Psoas muscle (tissue), 7 donors: ENCODE measurements at regions not wholly inside any gene's neighbourhood (a gene's known extent, or its start where the extent isn't known, plus 50 kb on each side); places are given as distances from the start of the nearest gene placed in this dataset.

Experiments
- ATAC-seq, 4 donors: fragments of 200-7000 bp; cut with Tn5 transposase; one replicate each; pipeline ENCODE4 v1.9.1; 2020; ENCODE audit warnings: moderate library complexity in 3 of 4, mild to moderate bottlenecking in 2 of 4
- DNase-seq, 2 donors: peaks; one replicate each; pipeline ENCODE4 v3.0.0-alpha.2; 2020
- H3K27ac ChIP-seq: fragments of 200-600 bp; one replicate; pipeline ENCODE4 v1.8.0; 2022
- H3K27me3 ChIP-seq, 3 donors: fragments of 200-600 bp in 1 of 3; one replicate each; pipeline versions ENCODE4 v1.6.1 to v1.8.0; 2013 to 2022; ENCODE audit warnings: low read length in 2 of 3, mild to moderate bottlenecking in 2 of 3, moderate library complexity in 1 of 3; ENCODE audit not compliant: insufficient read depth in 3 of 3
- H3K36me3 ChIP-seq, 2 donors: fragments of 200-600 bp in 1 of 2; one replicate each; pipeline versions ENCODE4 v1.6.1 to v1.8.0; 2013 to 2022; ENCODE audit warnings: low read depth in 1 of 2, mild to moderate bottlenecking in 1 of 2, moderate library complexity in 1 of 2; ENCODE audit not compliant: insufficient read depth in 1 of 2
- H3K4me1 ChIP-seq: fragments of 200-600 bp; one replicate; pipeline ENCODE4 v1.8.0; 2022
- H3K4me3 ChIP-seq: fragments of 200-600 bp; one replicate; pipeline ENCODE4 v1.8.0; 2022; ENCODE audit warnings: mild to moderate bottlenecking
- H3K9me3 ChIP-seq: fragments of 200-600 bp; one replicate; pipeline ENCODE4 v1.8.0; 2022
- WGBS, 3 donors: extraction: QIAGEN DNeasy Blood & Tissue Kit; methylation state at CpG; one replicate each; pipeline versions ENCODE4 v1.1.6 to v1.1.7; 2013; 5-methylcytosine and 5-hydroxymethylcytosine counted together
- intact Hi-C, 2 donors: fragments of 100-400 bp; cut with DNase I; formaldehyde crosslinking; loops; one replicate each; pipeline versions ENCODE4 v1.11.0 to v1.14.2; 2022
- TF ChIP-seq, protein P1 (sequence below): fragments of 200-600 bp; IDR thresholded peaks from one replicate; pipeline ENCODE4 v1.8.0; 2022; ENCODE audit warnings: antibody characterized with exemption
- donor health status: healthy with polysubstance abuse.
- donor health status: DM: no; HTN: no; CAD: no; lungs with moderate emphysema.
- donor health status: Bipolar disorder and iron deficiency.
- donor health status: healthy.
- donor health status: DM: yes; HTN: yes; CAD: no.
- donor health status: DM: no; HTN: no; CAD: no.
- donor health status: DM: yes; HTN: yes; CAD: no.

DNA sequence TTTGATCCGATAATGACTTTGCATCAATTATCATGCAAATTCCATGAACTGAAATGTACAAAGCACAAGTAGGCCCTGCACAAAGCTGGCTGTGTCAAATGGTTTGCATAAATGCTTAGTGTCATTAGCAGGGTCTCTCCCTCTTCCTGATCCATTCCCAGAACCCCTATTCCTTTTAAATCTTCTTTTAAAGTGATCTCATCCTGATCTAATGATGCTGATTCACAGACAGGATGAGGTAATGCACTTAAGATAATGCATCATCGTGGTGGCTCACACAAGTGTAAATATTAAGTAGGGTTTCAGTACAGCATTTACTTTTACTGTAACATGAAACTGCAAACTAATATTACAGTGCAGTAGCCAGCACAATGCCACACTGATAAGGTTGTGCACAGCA, 304.8 kb upstream of the SOX11 start:
- no peak for DNase-seq

GRCh38 chr2:5389740-5390139, 302.4 kb upstream of the SOX11 start:
- no peak overlapping the region for H3K27ac ChIP-seq
- no peak for ATAC-seq
- TF ChIP-seq, protein P1, sequence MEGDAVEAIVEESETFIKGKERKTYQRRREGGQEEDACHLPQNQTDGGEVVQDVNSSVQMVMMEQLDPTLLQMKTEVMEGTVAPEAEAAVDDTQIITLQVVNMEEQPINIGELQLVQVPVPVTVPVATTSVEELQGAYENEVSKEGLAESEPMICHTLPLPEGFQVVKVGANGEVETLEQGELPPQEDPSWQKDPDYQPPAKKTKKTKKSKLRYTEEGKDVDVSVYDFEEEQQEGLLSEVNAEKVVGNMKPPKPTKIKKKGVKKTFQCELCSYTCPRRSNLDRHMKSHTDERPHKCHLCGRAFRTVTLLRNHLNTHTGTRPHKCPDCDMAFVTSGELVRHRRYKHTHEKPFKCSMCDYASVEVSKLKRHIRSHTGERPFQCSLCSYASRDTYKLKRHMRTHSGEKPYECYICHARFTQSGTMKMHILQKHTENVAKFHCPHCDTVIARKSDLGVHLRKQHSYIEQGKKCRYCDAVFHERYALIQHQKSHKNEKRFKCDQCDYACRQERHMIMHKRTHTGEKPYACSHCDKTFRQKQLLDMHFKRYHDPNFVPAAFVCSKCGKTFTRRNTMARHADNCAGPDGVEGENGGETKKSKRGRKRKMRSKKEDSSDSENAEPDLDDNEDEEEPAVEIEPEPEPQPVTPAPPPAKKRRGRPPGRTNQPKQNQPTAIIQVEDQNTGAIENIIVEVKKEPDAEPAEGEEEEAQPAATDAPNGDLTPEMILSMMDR = no peak
- no peaks in the 10 kb centered on the region for H3K36me3 ChIP-seq
- no peaks in the 10 kb centered on the region for H3K27me3 ChIP-seq
- WGBS, 3 donors = 35 to 57% (median 45%) methylated on average over 5 of the region's 5 CpGs
- no peak for DNase-seq
- peaks cover 12% of the 10 kb centered on the region for H3K4me1 ChIP-seq
- intact Hi-C loops = no loop called here
- no peak overlapping the region for H3K4me3 ChIP-seq
- no peaks in the 10 kb centered on the region for H3K9me3 ChIP-seq

More for the DNA sequence above, 304.8 kb upstream of the SOX11 start:
- no peak overlapping the region for H3K4me3 ChIP-seq
- intact Hi-C loops = no loop called here
- H3K4me1 ChIP-seq = peaks cover 6% of the 10 kb centered on the region
- no peak overlapping the region for H3K27ac ChIP-seq
- H3K36me3 ChIP-seq = no peaks in the 10 kb centered on the region
- TF ChIP-seq, protein P1 = no peak
- WGBS, 3 donors = 49 to 56% (median 53%) methylated on average over 2 of the region's 2 CpGs
- ATAC-seq = no peak
- H3K9me3 ChIP-seq = no peaks in the 10 kb centered on the region
- no peaks in the 10 kb centered on the region for H3K27me3 ChIP-seq

GRCh38 chr2:5391362-5391761, 300.8 kb upstream of the SOX11 start:
- no peak overlapping the region for H3K27ac ChIP-seq
- 23 to 30% (median 24%) methylated on average over 5 of the region's 5 CpGs for WGBS, 3 donors
- peaks cover 12% of the 10 kb centered on the region for H3K4me1 ChIP-seq
- peak in 3 of 4 donors; percentile 62 to 78 (median 69) for ATAC-seq
- TF ChIP-seq, protein P1 = no peak
- peak in 1 of 2 donors; percentile 56 for DNase-seq
- intact Hi-C loops = no loop called here
- no peak overlapping the region for H3K4me3 ChIP-seq
- no peaks in the 10 kb centered on the region for H3K27me3 ChIP-seq
- no peaks in the 10 kb centered on the region for H3K36me3 ChIP-seq
- H3K9me3 ChIP-seq = no peaks in the 10 kb centered on the region

GRCh38 chr2:5392658-5393057, 299.5 kb upstream of the SOX11 start:
- 58 to 91% (median 71%) methylated on average over 4 of the region's 4 CpGs for WGBS, 3 donors
- Histone ChIP-seq H3K4me1 (peaks cover 12% of the 10 kb centered on the region), H3K9me3 (no peaks in the 10 kb centered on the region), H3K4me3 (no peak overlapping the region), H3K36me3 (no peaks in the 10 kb centered on the region), H3K27me3 (no peaks in the 10 kb centered on the region), H3K27ac (no peak overlapping the region)
- intact Hi-C loops = no loop called here
- ATAC-seq = peak in 3 of 4 donors; percentile 54 to 76 (median 76)
- DNase-seq = no peak
- TF ChIP-seq, protein P1 = no peak

DNA sequence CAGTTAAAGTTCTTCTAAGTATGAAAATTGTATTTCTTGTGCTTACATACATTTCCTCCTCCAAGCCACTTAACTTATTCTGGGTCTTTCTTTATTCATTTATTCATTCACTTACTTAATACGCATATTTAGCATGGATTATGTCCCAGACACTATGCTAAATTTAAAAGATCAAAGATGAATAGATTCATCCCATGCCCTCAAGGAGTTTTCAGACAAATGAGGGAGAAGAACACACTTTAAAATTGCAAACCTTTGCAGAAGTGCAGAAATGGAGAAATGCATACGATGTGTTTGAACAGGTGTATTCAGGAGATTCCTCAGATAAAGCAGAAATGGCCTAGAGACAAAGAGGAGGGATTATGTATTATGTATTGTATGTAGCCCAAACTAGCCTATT, 298.7 kb upstream of the SOX11 start:
- no peaks in the 10 kb centered on the region for H3K36me3 ChIP-seq
- no peaks in the 10 kb centered on the region for H3K27me3 ChIP-seq
- 47 to 95% (median 69%) methylated on average over 2 of the region's 2 CpGs for WGBS, 3 donors
- no peaks in the 10 kb centered on the region for H3K9me3 ChIP-seq
- H3K4me1 ChIP-seq = peaks cover 12% of the 10 kb centered on the region
- ATAC-seq = no peak
- intact Hi-C loops = no loop called here
- TF ChIP-seq, protein P1 = no peak
- no peak overlapping the region for H3K27ac ChIP-seq
- no peak for DNase-seq
- no peak overlapping the region for H3K4me3 ChIP-seq
